Nephron progenitor cell (in vitro differentiated cells): ENCODE measurements at regions not wholly inside any gene's neighbourhood (a gene's known extent, or its start where the extent isn't known, plus 50 kb on each side); places are given as distances from the start of the nearest gene placed in this dataset.

Experiments used
- DNase-seq: peaks from one replicate; pipeline ENCODE4 v3.0.0; 2021
- H3K27ac Mint-ChIP-seq: 2 replicates; pipeline ENCODE4 v1.8.0; 2021; ENCODE audit warnings: mild to moderate bottlenecking, moderate library complexity, mixed read lengths
- H3K27me3 Mint-ChIP-seq: 2 replicates; pipeline ENCODE4 v1.8.0; 2021; ENCODE audit warnings: mild to moderate bottlenecking, low read depth, mixed read lengths; ENCODE audit not compliant: poor library complexity
- H3K36me3 Mint-ChIP-seq: 2 replicates; pipeline ENCODE4 v1.8.0; 2021; ENCODE audit warnings: low read depth, mixed read lengths
- H3K4me1 Mint-ChIP-seq: 2 replicates; pipeline ENCODE4 v1.8.0; 2021; ENCODE audit warnings: mixed read lengths
- H3K4me3 Mint-ChIP-seq: 2 replicates; pipeline ENCODE4 v1.8.0; 2021; ENCODE audit warnings: mild to moderate bottlenecking, moderate library complexity, mixed read lengths
- H3K9me3 Mint-ChIP-seq: 2 replicates; pipeline ENCODE4 v1.8.0; 2021; ENCODE audit warnings: mild to moderate bottlenecking, moderate library complexity, mixed read lengths
- CTCF ChIP-seq: fragments of 200-600 bp; sonication (generic); IDR thresholded peaks from 2 replicates; pipeline ENCODE4 v1.5.0; 2021; ENCODE audit warnings: antibody characterized with exemption

- Mint-ChIP-seq H3K27ac (no peak overlapping the region), H3K4me1 (peaks cover 23% of the 10 kb centered on the region), H3K9me3 (no peaks in the 10 kb centered on the region), H3K27me3 (peaks cover 22% of the 10 kb centered on the region), H3K4me3 (no peak overlapping the region), H3K36me3 (no peaks in the 10 kb centered on the region)
- no peak for DNase-seq
- no peak for TF ChIP-seq CTCF
These were observed 245.1 kb upstream of the TLE3 start for GRCh38 chr15:70342554-70343548.

- H3K27ac Mint-ChIP-seq: no peak overlapping the region
- peaks cover 23% of the 10 kb centered on the region for H3K27me3 Mint-ChIP-seq
- no peak overlapping the region for H3K4me3 Mint-ChIP-seq
- DNase-seq: no peak
- no peaks in the 10 kb centered on the region for H3K9me3 Mint-ChIP-seq
- H3K36me3 Mint-ChIP-seq: no peaks in the 10 kb centered on the region
- H3K4me1 Mint-ChIP-seq: peaks cover 21% of the 10 kb centered on the region
- no peak for TF ChIP-seq CTCF
These were observed 244.4 kb upstream of the TLE3 start for GRCh38 chr15:70342141-70342540.

- Mint-ChIP-seq H3K4me1 (peaks cover 21% of the 10 kb centered on the region), H3K36me3 (no peaks in the 10 kb centered on the region), H3K4me3 (no peak overlapping the region), H3K9me3 (peaks cover 3% of the 10 kb centered on the region), H3K27ac (no peak overlapping the region), H3K27me3 (peaks cover 23% of the 10 kb centered on the region)
- no peak for TF ChIP-seq CTCF
- no peak for DNase-seq
These were observed 243.8 kb upstream of the TLE3 start for GRCh38 chr15:70341566-70341965.

GRCh38 chr15:70340494-70340870 lies 242.8 kb upstream of the TLE3 start:
- peaks cover 12% of the 10 kb centered on the region for H3K9me3 Mint-ChIP-seq
- H3K4me3 Mint-ChIP-seq: no peak overlapping the region
- DNase-seq: no peak
- H3K27ac Mint-ChIP-seq: no peak overlapping the region
- peaks cover 21% of the 10 kb centered on the region for H3K4me1 Mint-ChIP-seq
- H3K36me3 Mint-ChIP-seq: peaks cover 4% of the 10 kb centered on the region
- peaks cover 22% of the 10 kb centered on the region for H3K27me3 Mint-ChIP-seq
- no peak for TF ChIP-seq CTCF

- Mint-ChIP-seq H3K4me1 (peaks cover 21% of the 10 kb centered on the region), H3K27ac (no peak overlapping the region), H3K4me3 (no peak overlapping the region), H3K27me3 (peaks cover 17% of the 10 kb centered on the region), H3K36me3 (peaks cover 4% of the 10 kb centered on the region), H3K9me3 (peaks cover 18% of the 10 kb centered on the region)
- no peak for DNase-seq
- TF ChIP-seq CTCF: no peak
These were observed 242.1 kb upstream of the TLE3 start for GRCh38 chr15:70339571-70340493.
